SJSA1 (cell line): ENCODE measurements at regions not wholly inside any gene's neighbourhood (a gene's known extent, or its start where the extent isn't known, plus 50 kb on each side); places are given as distances from the start of the nearest gene placed in this dataset.

ENCODE experiments used
- DNase-seq, 2 experiments: peaks; one replicate each; pipeline ENCODE4 v3.0.0-alpha.2; 2015 to 2020; ENCODE audit warnings: low spot score in 2 of 2, low read depth in 1 of 2
- H3K27ac ChIP-seq: fragments of 250-450 bp; sonication (Bioruptor Pico); 2 replicates; pipeline ENCODE4 v1.5.1; 2020; ENCODE audit warnings: mild to moderate bottlenecking, moderate library complexity
- H3K27me3 ChIP-seq: fragments of 250-450 bp; sonication (Bioruptor Pico); replicated peaks from 2 replicates; pipeline ENCODE4 v1.5.1; 2020; ENCODE audit warnings: mild to moderate bottlenecking, moderate library complexity
- H3K36me3 ChIP-seq: fragments of 250-450 bp; sonication (Bioruptor Pico); 2 replicates; pipeline ENCODE4 v1.5.1; 2020; ENCODE audit warnings: mild to moderate bottlenecking
- H3K4me1 ChIP-seq: fragments of 250-450 bp; sonication (Bioruptor Pico); replicated peaks from 2 replicates; pipeline ENCODE4 v1.6.1; 2021; ENCODE audit warnings: mild to moderate bottlenecking
- H3K4me3 ChIP-seq: fragments of 250-450 bp; sonication (Bioruptor Pico); 2 replicates; pipeline ENCODE4 v1.5.1; 2020; ENCODE audit warnings: mild to moderate bottlenecking
- H3K9me3 ChIP-seq: fragments of 250-450 bp; sonication (Bioruptor Pico); replicated peaks from 2 replicates; pipeline ENCODE4 v1.5.1; 2020; ENCODE audit warnings: mild to moderate bottlenecking

GRCh38 chr4:184316821-184317220 is 99.1 kb upstream of the ENPP6 start:
- Histone ChIP-seq H3K4me3 (no peak overlapping the region), H3K4me1 (no peaks in the 10 kb centered on the region), H3K36me3 (no peaks in the 10 kb centered on the region), H3K27ac (no peak overlapping the region), H3K9me3 (no peaks in the 10 kb centered on the region), H3K27me3 (no peaks in the 10 kb centered on the region)
- no peak for DNase-seq

GRCh38 chr4:184315675-184316359 is 98.1 kb upstream of the ENPP6 start:
- Histone ChIP-seq H3K9me3 (no peaks in the 10 kb centered on the region), H3K27ac (no peak overlapping the region), H3K4me1 (no peaks in the 10 kb centered on the region), H3K4me3 (no peak overlapping the region), H3K36me3 (no peaks in the 10 kb centered on the region), H3K27me3 (no peaks in the 10 kb centered on the region)
- DNase-seq: no peak

GRCh38 chr4:184313702-184314659 is 96.3 kb upstream of the ENPP6 start:
- no peaks in the 10 kb centered on the region for H3K27me3 ChIP-seq
- no peak for DNase-seq
- no peaks in the 10 kb centered on the region for H3K4me1 ChIP-seq
- H3K9me3 ChIP-seq: no peaks in the 10 kb centered on the region
- no peak overlapping the region for H3K27ac ChIP-seq
- H3K36me3 ChIP-seq: no peaks in the 10 kb centered on the region
- H3K4me3 ChIP-seq: no peak overlapping the region

- H3K27me3 ChIP-seq: no peaks in the 10 kb centered on the region
- H3K36me3 ChIP-seq: no peaks in the 10 kb centered on the region
- DNase-seq: no peak
- H3K9me3 ChIP-seq: no peaks in the 10 kb centered on the region
- H3K4me1 ChIP-seq: no peaks in the 10 kb centered on the region
- no peak overlapping the region for H3K4me3 ChIP-seq
- H3K27ac ChIP-seq: no peak overlapping the region
Observed at GRCh38 chr4:184313058-184313581, 95.4 kb upstream of the ENPP6 start.

GRCh38 chr4:184312126-184312525 is 94.5 kb upstream of the ENPP6 start:
- H3K27ac ChIP-seq: no peak overlapping the region
- DNase-seq: no peak

GRCh38 chr4:184310881-184311709 is 93.4 kb upstream of the ENPP6 start:
- no peaks in the 10 kb centered on the region for H3K36me3 ChIP-seq
- H3K4me1 ChIP-seq: no peaks in the 10 kb centered on the region
- no peaks in the 10 kb centered on the region for H3K27me3 ChIP-seq
- H3K9me3 ChIP-seq: no peaks in the 10 kb centered on the region
- H3K4me3 ChIP-seq: no peak overlapping the region
- no peak for DNase-seq
- no peak overlapping the region for H3K27ac ChIP-seq

More at GRCh38 chr4:184312126-184312525, 94.5 kb upstream of the ENPP6 start:
- no peaks in the 10 kb centered on the region for H3K4me1 ChIP-seq
- H3K9me3 ChIP-seq: no peaks in the 10 kb centered on the region
- H3K4me3 ChIP-seq: no peak overlapping the region
- H3K27me3 ChIP-seq: no peaks in the 10 kb centered on the region
- H3K36me3 ChIP-seq: no peaks in the 10 kb centered on the region

- Histone ChIP-seq H3K9me3 (no peaks in the 10 kb centered on the region), H3K27ac (no peak overlapping the region), H3K4me1 (no peaks in the 10 kb centered on the region), H3K36me3 (no peaks in the 10 kb centered on the region), H3K4me3 (no peak overlapping the region), H3K27me3 (no peaks in the 10 kb centered on the region)
- DNase-seq: no peak
Observed at GRCh38 chr4:184310171-184310567, 92.5 kb upstream of the ENPP6 start.

- H3K27ac ChIP-seq: no peak overlapping the region
- H3K4me3 ChIP-seq: no peak overlapping the region
- H3K36me3 ChIP-seq: no peaks in the 10 kb centered on the region
- DNase-seq: no peak
- no peaks in the 10 kb centered on the region for H3K27me3 ChIP-seq
- no peaks in the 10 kb centered on the region for H3K4me1 ChIP-seq
- no peaks in the 10 kb centered on the region for H3K9me3 ChIP-seq
Observed at GRCh38 chr4:184309241-184310170, 91.8 kb upstream of the ENPP6 start.

GRCh38 chr4:184306949-184307348 is 89.3 kb upstream of the ENPP6 start:
- DNase-seq: no peak
- H3K4me1 ChIP-seq: no peaks in the 10 kb centered on the region
- no peaks in the 10 kb centered on the region for H3K36me3 ChIP-seq
- H3K4me3 ChIP-seq: no peak overlapping the region
- no peaks in the 10 kb centered on the region for H3K9me3 ChIP-seq
- H3K27me3 ChIP-seq: no peaks in the 10 kb centered on the region
- no peak overlapping the region for H3K27ac ChIP-seq

- no peak for DNase-seq
- H3K9me3 ChIP-seq: no peaks in the 10 kb centered on the region
- H3K4me3 ChIP-seq: no peak overlapping the region
- H3K4me1 ChIP-seq: no peaks in the 10 kb centered on the region
- no peaks in the 10 kb centered on the region for H3K36me3 ChIP-seq
- no peaks in the 10 kb centered on the region for H3K27me3 ChIP-seq
- no peak overlapping the region for H3K27ac ChIP-seq
Observed at GRCh38 chr4:184306470-184306869, 88.8 kb upstream of the ENPP6 start.

- DNase-seq: no peak
- Histone ChIP-seq H3K9me3 (no peaks in the 10 kb centered on the region), H3K4me3 (no peak overlapping the region), H3K4me1 (no peaks in the 10 kb centered on the region), H3K27ac (no peak overlapping the region), H3K27me3 (no peaks in the 10 kb centered on the region), H3K36me3 (no peaks in the 10 kb centered on the region)
Observed at GRCh38 chr4:184300816-184301215, 83.1 kb upstream of the ENPP6 start.

GRCh38 chr4:184298254-184298653 is 80.6 kb upstream of the ENPP6 start:
- H3K4me3 ChIP-seq: no peak overlapping the region
- H3K4me1 ChIP-seq: no peaks in the 10 kb centered on the region
- no peaks in the 10 kb centered on the region for H3K9me3 ChIP-seq
- no peaks in the 10 kb centered on the region for H3K27me3 ChIP-seq
- DNase-seq: no peak
- H3K27ac ChIP-seq: no peak overlapping the region
- H3K36me3 ChIP-seq: no peaks in the 10 kb centered on the region

GRCh38 chr4:184295206-184295605 is 77.5 kb upstream of the ENPP6 start:
- DNase-seq: no peak
- Histone ChIP-seq H3K4me3 (no peak overlapping the region), H3K27me3 (no peaks in the 10 kb centered on the region), H3K4me1 (no peaks in the 10 kb centered on the region), H3K36me3 (no peaks in the 10 kb centered on the region), H3K27ac (no peak overlapping the region), H3K9me3 (no peaks in the 10 kb centered on the region)
